Neural cell (in vitro differentiated cells): ENCODE measurements at regions not wholly inside any gene's neighbourhood (a gene's known extent, or its start where the extent isn't known, plus 50 kb on each side); places are given as distances from the start of the nearest gene placed in this dataset.

Experiments used
- H2AFZ ChIP-seq: fragments of 200-600, 300-800 bp; sonication (generic), shearing (Covaris generic); 2 replicates; pipeline ENCODE4 v1.6.0; 2014; ENCODE audit warnings: low read depth, mild to moderate bottlenecking, antibody characterized with exemption, low read length, moderate library complexity
- H3F3A ChIP-seq: fragments of 200-600 bp; shearing (Covaris generic); 2 replicates; pipeline ENCODE4 v1.6.1; 2016; ENCODE audit warnings: mild to moderate bottlenecking, moderate library complexity, mixed read lengths, antibody characterized with exemption, low read length; ENCODE audit not compliant: insufficient read depth, poor library complexity, severe bottlenecking
- H3K27ac ChIP-seq: fragments of 200-600, 300-800 bp; sonication (generic), shearing (Covaris generic); 2 replicates; pipeline ENCODE4 v1.5.1; 2014; ENCODE audit warnings: mild to moderate bottlenecking, low read length, moderate library complexity
- H3K27me3 ChIP-seq: fragments of 300-800, 200-600 bp; sonication (generic), shearing (Covaris generic); 2 replicates; pipeline ENCODE4 v1.6.0; 2014; ENCODE audit warnings: mild to moderate bottlenecking, low read depth, low read length, moderate library complexity; ENCODE audit not compliant: insufficient read depth
- H3K36me3 ChIP-seq: fragments of 300-800, 200-600 bp; sonication (generic), shearing (Covaris generic); 2 replicates; pipeline ENCODE4 v1.5.1; 2014; ENCODE audit warnings: mild to moderate bottlenecking, antibody characterized with exemption, low read length, moderate library complexity; ENCODE audit not compliant: insufficient read depth
- H3K4me2 ChIP-seq: fragments of 300-800, 200-600 bp; sonication (generic), shearing (Covaris generic); 2 replicates; pipeline ENCODE4 v1.6.0; 2014; ENCODE audit warnings: mild to moderate bottlenecking, low read length
- H3K4me3 ChIP-seq: fragments of 300-800, 200-600 bp; sonication (generic), shearing (Covaris generic); 2 replicates; pipeline ENCODE4 v1.5.1; 2014; ENCODE audit warnings: mild to moderate bottlenecking, low read length, moderate library complexity
- H3K79me2 ChIP-seq: fragments of 200-600 bp; shearing (Covaris generic); replicated peaks from 2 replicates; pipeline ENCODE4 v1.6.0; 2014; ENCODE audit warnings: mild to moderate bottlenecking, low read length, moderate library complexity; ENCODE audit not compliant: insufficient read depth
- H3K9ac ChIP-seq: fragments of 300-800, 200-600 bp; sonication (generic), shearing (Covaris generic); 2 replicates; pipeline ENCODE4 v1.6.1; 2016; ENCODE audit warnings: mild to moderate bottlenecking, low read length, mixed read lengths
- H3K9me2 ChIP-seq: fragments of 200-600 bp; shearing (Covaris generic); 2 replicates; pipeline ENCODE4 v1.6.1; 2016; ENCODE audit warnings: mild to moderate bottlenecking, low read length, mixed read lengths; ENCODE audit not compliant: insufficient read depth
- H3K9me3 ChIP-seq: fragments of 200-600, 300-800 bp; sonication (generic), shearing (Covaris generic); 2 replicates; pipeline ENCODE4 v1.6.1; 2016; ENCODE audit warnings: mild to moderate bottlenecking, mixed run types, low read length, moderate library complexity, mixed read lengths
- H4K20me1 ChIP-seq: fragments of 200-600 bp; shearing (Covaris generic); 2 replicates; pipeline ENCODE4 v1.6.1; 2016; ENCODE audit warnings: mild to moderate bottlenecking, mixed run types; ENCODE audit not compliant: insufficient read depth
- CTCF ChIP-seq: fragments of 450-650 bp; IDR thresholded peaks from 2 replicates; pipeline ENCODE4 v1.5.1; 2014; ENCODE audit warnings: antibody characterized with exemption, mild to moderate bottlenecking, moderate library complexity; ENCODE audit not compliant: poor library complexity, severe bottlenecking
- EP300 ChIP-seq: fragments of 450-650 bp; conservative IDR thresholded peaks from 2 replicates; pipeline ENCODE4 v1.6.1; 2014; ENCODE audit warnings: antibody characterized with exemption, mild to moderate bottlenecking, moderate library complexity; ENCODE audit not compliant: poor library complexity, severe bottlenecking
- EZH2 ChIP-seq: fragments of 200-600, 300-800 bp; shearing (Covaris generic), sonication (generic); IDR thresholded peaks from 2 replicates; pipeline ENCODE4 v1.6.1; 2014; ENCODE audit warnings: antibody characterized with exemption, low read length, borderline replicate concordance, mild to moderate bottlenecking; ENCODE audit not compliant: insufficient read depth, poor library complexity, severe bottlenecking
- MXI1 ChIP-seq: fragments of 450-650 bp; conservative IDR thresholded peaks from 2 replicates; pipeline ENCODE4 v1.6.1; 2014; ENCODE audit warnings: antibody characterized with exemption, mild to moderate bottlenecking; ENCODE audit not compliant: poor library complexity, severe bottlenecking
- POLR2AphosphoS5 ChIP-seq: IDR thresholded peaks from 2 replicates; pipeline ENCODE4 v1.6.1; 2012
- RAD21 ChIP-seq: fragments of 450-650 bp; conservative IDR thresholded peaks from 2 replicates; pipeline ENCODE4 v1.6.1; 2014; ENCODE audit warnings: antibody characterized with exemption, mild to moderate bottlenecking, moderate library complexity
- REST ChIP-seq: IDR thresholded peaks from 2 replicates; pipeline ENCODE4 v1.6.1; 2012; ENCODE audit warnings: borderline replicate concordance
- SMC3 ChIP-seq: fragments of 450-650 bp; conservative IDR thresholded peaks from 2 replicates; pipeline ENCODE4 v1.6.1; 2014; ENCODE audit warnings: antibody characterized with exemption, mild to moderate bottlenecking, moderate library complexity; ENCODE audit not compliant: poor library complexity
- TAF1 ChIP-seq: IDR thresholded peaks from 2 replicates; pipeline ENCODE4 v1.6.1; 2012; ENCODE audit warnings: low read depth

GRCh38 chr6:134449004-134449403 is 131.1 kb upstream of the SGK1 start:
- no peak for TF ChIP-seq MXI1
- TF ChIP-seq REST = no peak
- Histone ChIP-seq H3K9me3 (no peaks in the 10 kb centered on the region), H3K4me2 (no peak overlapping the region), H3K9me2 (no peaks in the 10 kb centered on the region), H3K36me3 (no peaks in the 10 kb centered on the region), H3K79me2 (no peaks in the 10 kb centered on the region), H3K9ac (no peak overlapping the region), H3K4me3 (no peak overlapping the region), H3K27ac (no peak overlapping the region), H3F3A (no peaks in the 10 kb centered on the region), H4K20me1 (no peaks in the 10 kb centered on the region), H3K27me3 (no peaks in the 10 kb centered on the region), H2AFZ (no peak overlapping the region)

- Histone ChIP-seq H3F3A (no peaks in the 10 kb centered on the region), H3K27me3 (no peaks in the 10 kb centered on the region), H3K9me2 (no peaks in the 10 kb centered on the region), H3K36me3 (no peaks in the 10 kb centered on the region), H3K9ac (no peak overlapping the region), H3K27ac (no peak overlapping the region), H3K4me3 (no peak overlapping the region), H2AFZ (no peak overlapping the region), H3K79me2 (no peaks in the 10 kb centered on the region), H3K9me3 (no peaks in the 10 kb centered on the region), H3K4me2 (no peak overlapping the region), H4K20me1 (no peaks in the 10 kb centered on the region)
- no peak for TF ChIP-seq EZH2
- no peak for TF ChIP-seq MXI1
- no peak for TF ChIP-seq TAF1
- no peak for TF ChIP-seq SMC3
- TF ChIP-seq REST = no peak
- TF ChIP-seq EP300 = no peak
- TF ChIP-seq POLR2AphosphoS5 = no peak
- no peak for TF ChIP-seq RAD21
- no peak for TF ChIP-seq CTCF
Measured at GRCh38 chr6:134447883-134448387, 130.0 kb upstream of the SGK1 start.
